Stimulated activated CD8-positive, alpha-beta memory T cell treated with anti-CD3 and anti-CD28 coated beads, Interleukin-15, amount 100 ng/mL, for 48 hours (primary cell): ENCODE measurements at regions not wholly inside any gene's neighbourhood (a gene's known extent, or its start where the extent isn't known, plus 50 kb on each side); places are given as distances from the start of the nearest gene placed in this dataset.

Experiments used
- DNase-seq, 2 donors: peaks; one replicate each; pipeline ENCODE4 v3.0.0-alpha.2; 2020; ENCODE audit warnings: low read depth in 2 of 2

DNA sequence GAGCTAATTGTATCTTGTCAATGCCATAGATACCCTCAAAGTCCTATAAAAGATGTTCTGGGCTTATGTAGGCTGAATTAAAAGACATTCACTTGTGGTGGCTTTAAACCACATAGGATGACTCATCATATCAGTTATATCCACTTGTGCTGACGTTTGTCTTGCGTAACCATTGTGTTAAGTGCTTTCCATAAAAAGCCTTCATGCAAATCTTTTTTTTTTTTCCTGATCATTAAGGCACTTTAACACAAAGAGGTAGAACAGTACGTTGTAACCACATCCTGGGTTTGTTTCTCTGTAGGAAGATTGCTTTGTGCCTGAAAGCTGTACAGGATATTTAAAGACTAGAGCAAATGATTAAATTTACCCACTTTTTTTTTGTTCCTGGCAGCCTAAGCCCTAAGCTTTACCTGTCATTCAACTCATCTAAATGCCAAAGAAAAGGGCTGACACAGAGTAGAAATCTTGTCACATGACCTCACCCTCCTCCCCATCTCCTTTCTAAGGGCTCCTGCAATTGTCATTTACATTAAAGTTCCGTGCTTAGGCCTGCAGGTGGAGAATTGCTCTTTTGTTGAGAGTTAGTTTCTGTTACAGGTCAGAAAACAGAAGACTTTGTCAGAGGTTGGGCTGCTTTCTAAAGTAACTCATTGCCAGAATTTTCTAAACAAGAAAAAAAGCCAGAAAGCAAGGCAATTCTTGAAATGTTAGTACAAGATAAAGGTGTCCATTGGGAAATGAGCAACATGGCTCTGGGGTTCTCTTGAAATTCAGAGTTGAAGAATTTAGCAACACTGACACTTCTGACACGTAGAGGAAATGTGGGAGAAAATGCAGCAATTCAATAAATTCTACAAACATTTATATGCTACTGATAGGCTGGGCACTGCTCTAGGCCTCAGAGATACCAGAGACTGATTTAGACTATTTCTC is 555.6 kb downstream of the PPARGC1A start:
- DNase-seq, result no peak

DNA sequence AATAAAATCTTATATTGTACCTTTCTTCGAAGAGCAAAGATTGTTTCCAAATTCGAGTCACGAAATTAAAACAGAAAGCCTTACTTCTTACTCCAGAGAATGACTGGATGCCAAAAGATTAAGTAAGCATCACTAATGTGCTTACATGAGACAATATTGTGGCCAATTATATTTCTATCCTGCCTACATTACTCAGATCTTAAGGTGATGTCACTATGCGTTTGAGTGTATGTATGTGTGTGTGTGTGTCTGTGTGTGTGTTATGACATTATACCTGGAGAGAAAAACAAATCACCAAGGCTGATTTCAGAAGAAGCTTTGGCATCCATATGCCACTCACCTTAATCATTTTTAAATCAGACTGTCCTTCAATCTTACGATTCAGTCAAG is 556.3 kb downstream of the PPARGC1A start:
- no peak for DNase-seq

DNA sequence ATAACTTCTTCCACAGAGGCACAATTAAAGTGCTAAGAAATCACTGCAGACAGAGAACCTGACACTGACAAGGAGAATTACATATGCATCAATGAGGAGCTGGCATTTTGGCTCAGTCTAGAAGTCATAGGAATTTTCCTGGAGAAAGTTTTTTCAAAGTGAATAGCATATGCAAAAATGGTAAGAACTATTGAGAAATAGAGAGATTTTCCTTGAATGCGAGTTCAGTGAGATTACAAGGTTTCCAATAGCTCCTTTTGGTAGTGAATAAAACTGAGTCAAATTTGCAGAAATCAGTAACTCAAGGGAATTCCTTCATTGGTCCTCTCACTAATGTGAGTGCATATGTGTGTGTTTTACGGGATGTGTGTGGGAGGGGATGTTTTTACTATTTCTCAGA is 557.5 kb downstream of the PPARGC1A start:
- no peak for DNase-seq

- DNase-seq, result no peak
These were observed 562.7 kb downstream of the PPARGC1A start for GRCh38 chr4:23327120-23327519.

DNA sequence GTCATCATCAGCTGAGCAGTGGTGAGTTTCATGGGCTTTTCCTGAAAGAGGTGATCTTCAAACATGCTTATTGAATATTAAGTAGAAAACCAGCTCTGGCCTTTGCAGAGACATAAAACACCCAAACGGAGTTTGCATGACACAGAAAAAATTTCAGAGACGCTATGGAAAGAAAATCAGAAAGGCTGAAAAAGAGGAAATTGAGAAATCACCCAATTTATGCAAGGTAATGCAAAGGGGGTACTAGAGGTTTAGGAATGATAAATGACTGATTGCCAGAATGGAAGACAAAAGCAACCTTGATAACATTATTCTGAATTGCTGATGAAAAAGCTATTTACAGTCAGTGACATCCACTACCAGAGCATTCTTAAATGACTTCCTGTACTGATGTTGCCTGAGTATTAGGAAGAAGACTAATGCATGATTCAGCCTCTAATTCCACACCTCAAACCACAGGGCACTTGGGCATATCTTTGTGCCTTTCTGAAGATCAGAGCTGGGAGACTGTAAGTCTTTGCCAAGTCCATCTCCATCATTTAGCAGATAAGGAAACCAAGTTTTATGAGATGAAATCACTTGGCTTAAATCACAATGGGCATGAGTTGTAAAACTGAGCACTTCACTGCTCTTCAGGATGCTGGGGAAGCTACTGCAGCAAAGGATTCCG is 565.7 kb downstream of the PPARGC1A start:
- no peak for DNase-seq

- no peak for DNase-seq
These were observed 566.4 kb downstream of the PPARGC1A start for GRCh38 chr4:23323436-23323835.

DNA sequence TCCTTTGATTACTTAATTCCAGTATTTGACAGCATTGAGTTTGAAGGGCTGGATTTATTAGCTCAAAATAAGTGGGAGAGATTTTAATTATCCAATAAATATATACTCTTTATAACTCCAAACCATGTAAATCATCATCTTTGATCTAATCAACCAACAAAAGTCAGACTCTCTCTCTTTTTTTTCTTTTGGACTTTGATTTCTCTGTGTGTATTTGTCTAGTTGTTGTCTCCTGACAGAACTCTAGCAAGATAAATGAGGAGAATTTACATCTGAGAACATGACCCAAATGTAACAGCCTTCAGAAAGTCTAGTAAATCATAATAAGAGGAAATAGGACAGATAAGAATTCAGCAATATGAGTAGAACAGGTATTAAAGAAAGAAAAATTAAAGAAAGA is 567.1 kb downstream of the PPARGC1A start:
- DNase-seq, result no peak

DNA sequence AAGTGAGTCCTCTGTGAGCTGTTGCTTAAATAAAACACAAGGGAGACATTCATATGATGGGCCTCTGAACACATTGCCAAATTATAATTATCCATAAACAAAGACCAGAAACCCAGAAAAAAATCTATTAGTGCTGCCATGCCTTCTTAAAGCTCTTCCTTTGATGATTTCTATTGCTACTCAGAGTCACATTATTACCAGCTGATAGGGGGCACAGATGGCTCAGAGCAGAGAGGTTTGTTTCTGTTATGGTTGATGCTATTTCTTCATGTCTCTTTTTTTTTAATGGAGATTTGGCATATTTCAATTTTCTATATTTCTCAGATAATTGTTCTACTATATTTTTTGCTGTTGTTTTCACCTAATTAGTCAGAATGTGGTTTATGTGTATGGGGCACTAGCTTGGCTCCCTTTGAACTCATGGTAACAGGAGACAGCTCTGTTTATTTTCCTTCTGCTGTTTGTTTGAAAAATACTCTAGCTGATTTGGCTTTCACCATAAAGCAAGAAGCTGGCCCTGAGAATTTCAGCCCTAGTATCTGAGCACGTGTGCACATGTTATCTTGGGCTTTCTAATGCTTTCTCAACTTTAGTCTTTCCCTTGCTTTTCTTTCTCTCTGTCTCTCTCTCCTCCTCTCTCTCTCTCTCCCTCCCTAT is 568.8 kb downstream of the PPARGC1A start:
- DNase-seq, result no peak

- no peak for DNase-seq
These were observed 577.2 kb downstream of the PPARGC1A start for GRCh38 chr4:23312686-23313085.

GRCh38 chr4:23311983-23312382 is 577.9 kb downstream of the PPARGC1A start:
- DNase-seq, result no peak

DNA sequence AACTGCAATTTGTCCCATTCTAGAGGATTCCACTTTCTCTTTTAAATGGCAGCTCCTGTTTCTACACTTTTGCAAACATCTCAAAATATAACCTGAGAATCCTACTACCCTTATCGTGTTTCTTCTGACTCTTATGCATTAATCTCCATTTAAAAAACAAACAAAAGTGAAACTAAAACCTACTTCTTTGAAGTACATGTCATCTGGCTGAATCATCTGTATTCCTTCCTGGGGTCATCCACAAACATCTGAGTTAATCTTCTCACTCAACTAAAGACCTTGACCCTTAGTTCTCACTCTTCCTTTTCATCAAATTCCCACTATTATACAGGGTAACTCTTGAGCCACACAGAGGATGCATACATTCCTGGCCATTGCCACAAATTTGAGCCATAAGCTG is 584.8 kb downstream of the PPARGC1A start:
- no peak for DNase-seq

GRCh38 chr4:23298371-23298770 is 591.5 kb downstream of the PPARGC1A start:
- DNase-seq, result no peak

- DNase-seq, result no peak
These were observed 592.5 kb downstream of the PPARGC1A start for GRCh38 chr4:23297327-23297726.

GRCh38 chr4:23291139-23291538 is 598.4 kb downstream of the GBA3 start:
- no peak for DNase-seq

DNA sequence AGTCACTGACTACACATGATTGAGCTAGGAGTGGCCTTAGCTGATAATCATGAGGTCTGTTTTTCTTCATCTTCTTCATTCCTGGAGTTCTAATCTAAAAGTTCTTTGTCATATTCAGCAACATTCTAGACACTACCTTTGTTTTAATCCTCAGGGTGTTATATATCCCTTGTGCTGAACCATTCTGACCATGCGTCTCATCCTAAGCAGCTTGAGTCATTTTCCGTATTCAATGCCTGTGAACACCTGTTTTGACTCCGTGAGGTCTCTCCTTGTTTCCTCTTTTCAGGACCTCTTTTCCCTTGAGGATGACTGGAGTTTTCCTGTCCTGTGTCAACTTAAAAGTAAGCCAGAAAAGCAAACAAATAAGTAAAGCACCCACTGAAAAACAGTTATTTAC is 597.9 kb downstream of the GBA3 start:
- no peak for DNase-seq

- DNase-seq, result no peak
These were observed 586.7 kb downstream of the GBA3 start for GRCh38 chr4:23279377-23279986.

DNA sequence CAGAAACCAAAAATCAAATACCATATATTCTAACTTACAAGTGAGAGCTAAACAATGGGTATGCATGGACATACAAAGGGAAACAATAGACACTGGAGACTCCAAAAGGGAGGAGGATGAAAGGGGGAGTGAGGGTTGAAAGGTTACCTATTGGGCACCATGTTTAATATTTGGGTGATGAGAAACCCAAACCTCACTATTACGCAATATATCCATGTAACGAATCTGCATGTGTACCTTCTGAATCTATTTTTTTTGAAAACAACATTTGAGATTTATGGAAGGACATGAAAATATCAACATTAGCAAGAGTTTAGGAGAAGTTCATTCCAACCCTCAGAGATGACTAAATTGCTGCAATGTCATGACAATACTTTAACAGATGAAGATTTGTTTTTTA is 586.1 kb downstream of the GBA3 start:
- DNase-seq, result no peak

GRCh38 chr4:23276076-23276475 is 583.3 kb downstream of the GBA3 start:
- DNase-seq, result no peak

DNA sequence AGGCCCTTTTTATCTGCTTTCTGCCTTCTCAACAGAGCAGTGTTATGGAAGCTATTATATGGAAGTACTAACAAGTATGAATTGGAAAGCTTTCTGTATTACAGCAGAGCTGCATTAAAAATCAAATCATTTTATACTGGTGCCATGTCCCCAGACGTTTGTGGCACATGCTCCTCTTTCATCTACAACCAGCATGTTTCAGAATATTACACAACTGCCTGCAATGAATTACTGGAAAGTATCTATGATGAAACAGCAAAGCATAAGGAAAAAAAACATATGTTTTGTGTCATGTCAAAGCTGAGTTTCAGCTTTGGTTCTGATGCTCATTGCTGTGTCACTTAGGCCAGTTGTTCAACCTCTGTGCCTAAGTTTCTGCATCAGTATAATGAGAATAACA is 576.8 kb downstream of the GBA3 start:
- no peak for DNase-seq

- DNase-seq, result no peak
These were observed 575.5 kb downstream of the GBA3 start for GRCh38 chr4:23268072-23268771.

GRCh38 chr4:23266401-23266800 is 573.7 kb downstream of the GBA3 start:
- no peak for DNase-seq

DNA sequence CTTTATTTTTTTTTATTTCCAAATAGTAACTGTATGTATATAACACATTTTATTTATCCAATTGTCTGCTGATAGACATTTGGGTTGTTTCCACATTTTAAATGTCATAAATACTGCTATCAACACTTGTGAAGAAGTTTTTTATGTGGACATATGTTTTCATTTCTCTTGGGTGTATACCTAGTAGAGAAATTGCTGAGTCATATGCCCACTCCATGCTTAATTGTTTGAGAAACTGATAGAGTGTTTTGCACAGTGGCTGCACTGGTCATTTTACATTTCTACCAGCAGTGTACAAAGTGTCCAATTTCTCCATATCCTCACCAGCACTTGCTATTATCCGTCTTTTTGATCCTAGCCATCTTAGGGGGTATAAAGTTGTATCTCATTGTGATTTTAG is 567.8 kb downstream of the GBA3 start:
- DNase-seq, result no peak
